ENCODE measurements at regions not wholly inside any gene's neighbourhood (a gene's known extent, or its start where the extent isn't known, plus 50 kb on each side); places are given as distances from the start of the nearest gene placed in this dataset.
"Not testable (repeated sequence)": the region's sequence is repeated elsewhere in the genome, so short reads cannot be mapped to it uniquely, and the experiment has no call there.

DNA sequence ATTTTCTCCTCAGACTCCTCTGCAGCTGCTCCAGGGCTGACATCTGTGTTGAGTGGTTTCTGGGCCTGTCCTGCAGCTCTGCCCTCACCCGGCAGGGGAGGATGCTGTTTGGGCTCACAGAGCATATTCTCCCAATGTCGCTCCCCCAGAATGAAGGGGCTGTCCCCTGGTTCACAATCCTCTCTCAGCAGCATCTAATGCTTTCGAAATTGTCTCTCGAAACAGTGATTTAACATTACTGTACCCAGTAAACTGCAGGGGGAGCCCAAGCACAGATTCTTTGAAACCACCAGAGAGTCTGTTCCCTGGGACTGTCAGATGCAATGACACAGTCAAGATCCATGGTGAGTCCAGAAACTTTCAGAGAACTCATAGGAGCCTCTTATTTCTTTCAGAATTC is 1135.2 kb downstream of the TMEM121 start:
- not testable (repeated sequence) for TF ChIP-seq POLR2A (IDR thresholded peaks at IDR 0.05)
- TF ChIP-seq, protein P1, sequence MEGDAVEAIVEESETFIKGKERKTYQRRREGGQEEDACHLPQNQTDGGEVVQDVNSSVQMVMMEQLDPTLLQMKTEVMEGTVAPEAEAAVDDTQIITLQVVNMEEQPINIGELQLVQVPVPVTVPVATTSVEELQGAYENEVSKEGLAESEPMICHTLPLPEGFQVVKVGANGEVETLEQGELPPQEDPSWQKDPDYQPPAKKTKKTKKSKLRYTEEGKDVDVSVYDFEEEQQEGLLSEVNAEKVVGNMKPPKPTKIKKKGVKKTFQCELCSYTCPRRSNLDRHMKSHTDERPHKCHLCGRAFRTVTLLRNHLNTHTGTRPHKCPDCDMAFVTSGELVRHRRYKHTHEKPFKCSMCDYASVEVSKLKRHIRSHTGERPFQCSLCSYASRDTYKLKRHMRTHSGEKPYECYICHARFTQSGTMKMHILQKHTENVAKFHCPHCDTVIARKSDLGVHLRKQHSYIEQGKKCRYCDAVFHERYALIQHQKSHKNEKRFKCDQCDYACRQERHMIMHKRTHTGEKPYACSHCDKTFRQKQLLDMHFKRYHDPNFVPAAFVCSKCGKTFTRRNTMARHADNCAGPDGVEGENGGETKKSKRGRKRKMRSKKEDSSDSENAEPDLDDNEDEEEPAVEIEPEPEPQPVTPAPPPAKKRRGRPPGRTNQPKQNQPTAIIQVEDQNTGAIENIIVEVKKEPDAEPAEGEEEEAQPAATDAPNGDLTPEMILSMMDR (IDR thresholded peaks at IDR 0.05), result peak in 3 of 5 experiments; percentile 29 to 42 (median 40)
